ENCODE measurements at regions not wholly inside any gene's neighbourhood (a gene's known extent, or its start where the extent isn't known, plus 50 kb on each side); places are given as distances from the start of the nearest gene placed in this dataset.

- Histone ChIP-seq H3K9me3 (ENCODE audit: control insufficient read depth in 4 of 4, insufficient read depth in 3 of 4, low read length in 3 of 4) (no peaks in the 10 kb centered on the region), H3K36me3 (ENCODE audit: control insufficient read depth in 4 of 4, insufficient read depth in 4 of 4, low read length in 4 of 4) (no peaks in the 10 kb centered on the region), H3K4me3 (no peak overlapping the region), H3K9ac (ENCODE audit: insufficient read depth in 1 of 2, low read length in 2 of 2) (no peak overlapping the region), H3K4me1 (ENCODE audit: control insufficient read depth in 5 of 5, insufficient read depth in 5 of 5, low read length in 5 of 5) (peaks cover 0 to 5% (median 0%) of the 10 kb centered on the region in 5 donors), H3K27ac (ENCODE audit: low read depth in 1 of 2, low read length in 1 of 2) (no peak overlapping the region), H3K27me3 (ENCODE audit: control insufficient read depth in 3 of 3, insufficient read depth in 3 of 3, low read length in 2 of 3) (no peaks in the 10 kb centered on the region)
- ATAC-seq (ENCODE audit: insufficient read depth, low FRiP score) = no peak
- 88 to 95% methylated on average over 6 of the region's 6 CpGs for WGBS, 2 donors
- TF ChIP-seq, protein P1, sequence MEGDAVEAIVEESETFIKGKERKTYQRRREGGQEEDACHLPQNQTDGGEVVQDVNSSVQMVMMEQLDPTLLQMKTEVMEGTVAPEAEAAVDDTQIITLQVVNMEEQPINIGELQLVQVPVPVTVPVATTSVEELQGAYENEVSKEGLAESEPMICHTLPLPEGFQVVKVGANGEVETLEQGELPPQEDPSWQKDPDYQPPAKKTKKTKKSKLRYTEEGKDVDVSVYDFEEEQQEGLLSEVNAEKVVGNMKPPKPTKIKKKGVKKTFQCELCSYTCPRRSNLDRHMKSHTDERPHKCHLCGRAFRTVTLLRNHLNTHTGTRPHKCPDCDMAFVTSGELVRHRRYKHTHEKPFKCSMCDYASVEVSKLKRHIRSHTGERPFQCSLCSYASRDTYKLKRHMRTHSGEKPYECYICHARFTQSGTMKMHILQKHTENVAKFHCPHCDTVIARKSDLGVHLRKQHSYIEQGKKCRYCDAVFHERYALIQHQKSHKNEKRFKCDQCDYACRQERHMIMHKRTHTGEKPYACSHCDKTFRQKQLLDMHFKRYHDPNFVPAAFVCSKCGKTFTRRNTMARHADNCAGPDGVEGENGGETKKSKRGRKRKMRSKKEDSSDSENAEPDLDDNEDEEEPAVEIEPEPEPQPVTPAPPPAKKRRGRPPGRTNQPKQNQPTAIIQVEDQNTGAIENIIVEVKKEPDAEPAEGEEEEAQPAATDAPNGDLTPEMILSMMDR (IDR thresholded peaks at IDR 0.05; ENCODE audit: control extremely low read depth, extremely low read depth) = no peak
- DNase-seq = no peak
These were observed 389.3 kb downstream of the LMO7 start for GRCh38 chr13:76025392-76025791.

- no peak for ATAC-seq (ENCODE audit: insufficient read depth, low FRiP score)
- TF ChIP-seq, protein P1 (IDR thresholded peaks at IDR 0.05; ENCODE audit: control extremely low read depth, extremely low read depth) = no peak
- no peak overlapping the region for H3K27ac ChIP-seq (ENCODE audit: low read depth in 1 of 2, low read length in 1 of 2)
- no peaks in the 10 kb centered on the region for H3K27me3 ChIP-seq (ENCODE audit: control insufficient read depth in 3 of 3, insufficient read depth in 3 of 3, low read length in 2 of 3)
- WGBS, 2 donors = 71 to 100% methylated on average over 1 of the region's 1 CpG
- no peak for DNase-seq
- H3K36me3 ChIP-seq (ENCODE audit: control insufficient read depth in 4 of 4, insufficient read depth in 4 of 4, low read length in 4 of 4) = no peaks in the 10 kb centered on the region
- H3K9ac ChIP-seq (ENCODE audit: insufficient read depth in 1 of 2, low read length in 2 of 2) = no peak overlapping the region
- H3K9me3 ChIP-seq (ENCODE audit: control insufficient read depth in 4 of 4, insufficient read depth in 3 of 4, low read length in 3 of 4) = no peaks in the 10 kb centered on the region
- peaks cover 0 to 5% (median 0%) of the 10 kb centered on the region in 5 donors for H3K4me1 ChIP-seq (ENCODE audit: control insufficient read depth in 5 of 5, insufficient read depth in 5 of 5, low read length in 5 of 5)
- H3K4me3 ChIP-seq = no peak overlapping the region
These were observed 388.0 kb downstream of the LMO7 start for GRCh38 chr13:76024151-76024550.

GRCh38 chr13:76023652-76024051 lies 387.5 kb downstream of the LMO7 start:
- TF ChIP-seq, protein P1 (IDR thresholded peaks at IDR 0.05; ENCODE audit: control extremely low read depth, extremely low read depth) = no peak
- no peak for DNase-seq
- 70 to 73% methylated on average over 2 of the region's 2 CpGs for WGBS, 2 donors
- Histone ChIP-seq H3K36me3 (ENCODE audit: control insufficient read depth in 4 of 4, insufficient read depth in 4 of 4, low read length in 4 of 4) (no peaks in the 10 kb centered on the region), H3K27me3 (ENCODE audit: control insufficient read depth in 3 of 3, insufficient read depth in 3 of 3, low read length in 2 of 3) (no peaks in the 10 kb centered on the region), H3K9me3 (ENCODE audit: control insufficient read depth in 4 of 4, insufficient read depth in 3 of 4, low read length in 3 of 4) (no peaks in the 10 kb centered on the region), H3K9ac (ENCODE audit: insufficient read depth in 1 of 2, low read length in 2 of 2) (no peak overlapping the region), H3K27ac (ENCODE audit: low read depth in 1 of 2, low read length in 1 of 2) (no peak overlapping the region), H3K4me1 (ENCODE audit: control insufficient read depth in 5 of 5, insufficient read depth in 5 of 5, low read length in 5 of 5) (peaks cover 0 to 5% (median 0%) of the 10 kb centered on the region in 5 donors), H3K4me3 (no peak overlapping the region)
- no peak for ATAC-seq (ENCODE audit: insufficient read depth, low FRiP score)

DNA sequence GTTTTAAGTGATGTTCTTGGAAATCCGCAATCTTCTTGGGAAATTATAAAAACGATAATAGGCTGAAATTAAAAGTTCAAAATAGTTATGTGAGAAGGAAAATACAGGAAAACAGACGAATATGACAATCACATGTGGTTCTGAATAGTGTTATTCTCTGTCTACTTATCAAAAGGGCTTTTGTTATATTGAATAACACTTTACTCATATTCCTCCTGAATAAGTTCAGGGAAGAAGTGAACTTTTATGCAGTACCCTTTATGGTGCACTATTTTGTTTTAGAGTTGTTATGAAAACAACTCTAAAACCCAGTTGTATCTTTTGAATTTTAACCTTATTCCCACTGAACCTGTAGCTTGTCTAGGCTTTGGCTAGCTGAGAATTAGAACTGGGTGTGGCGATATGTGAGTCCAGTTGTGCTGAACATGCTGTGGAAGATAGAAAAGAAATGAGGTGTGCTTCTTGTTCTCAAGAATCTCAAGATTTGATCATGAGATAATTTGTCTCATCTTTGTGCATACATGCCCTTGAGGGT lies 384.4 kb downstream of the LMO7 start:
- no peak overlapping the region for H3K4me3 ChIP-seq
- peaks cover 0 to 5% (median 0%) of the 10 kb centered on the region in 5 donors for H3K4me1 ChIP-seq (ENCODE audit: control insufficient read depth in 5 of 5, insufficient read depth in 5 of 5, low read length in 5 of 5)
- DNase-seq (no peak), ATAC-seq (ENCODE audit: insufficient read depth, low FRiP score) (no peak)
- TF ChIP-seq, protein P1 (IDR thresholded peaks at IDR 0.05; ENCODE audit: control extremely low read depth, extremely low read depth) = no peak
- no peaks in the 10 kb centered on the region for H3K36me3 ChIP-seq (ENCODE audit: control insufficient read depth in 4 of 4, insufficient read depth in 4 of 4, low read length in 4 of 4)
- H3K9ac ChIP-seq (ENCODE audit: insufficient read depth in 1 of 2, low read length in 2 of 2) = no peak overlapping the region
- no peaks in the 10 kb centered on the region for H3K9me3 ChIP-seq (ENCODE audit: control insufficient read depth in 4 of 4, insufficient read depth in 3 of 4, low read length in 3 of 4)
- WGBS, 2 donors = 92 to 94% methylated on average over 4 of the region's 4 CpGs
- no peak overlapping the region for H3K27ac ChIP-seq (ENCODE audit: low read depth in 1 of 2, low read length in 1 of 2)
- no peaks in the 10 kb centered on the region for H3K27me3 ChIP-seq (ENCODE audit: control insufficient read depth in 3 of 3, insufficient read depth in 3 of 3, low read length in 2 of 3)

Data from lung (tissue), 11 donors.